ENCODE measurements at regions not wholly inside any gene's neighbourhood (a gene's known extent, or its start where the extent isn't known, plus 50 kb on each side); places are given as distances from the start of the nearest gene placed in this dataset.
A peak's percentile ranks its signal among the peaks of the same experiment; 100 is the strongest.

- Histone ChIP-seq H3K27me3 (no peaks in the 10 kb centered on the region), H3K4me1 (peaks cover 0 to 8% (median 3%) of the 10 kb centered on the region in 4 donors), H3K4me3 (no peak overlapping the region), H3K27ac (no peak overlapping the region), H3K9me3 (no peaks in the 10 kb centered on the region), H3K36me3 (no peaks in the 10 kb centered on the region)
- DNase-seq: no peak
- whole genome bisulfite sequencing, 2 donors: 86 to 97% methylated on average over 1 of the region's 1 CpG
- no peak for TF ChIP-seq CTCF (IDR thresholded peaks at IDR 0.05)
- TF ChIP-seq POLR2AphosphoS5 (IDR thresholded peaks at IDR 0.05): no peak
- TF ChIP-seq EP300 (IDR thresholded peaks at IDR 0.05): no peak
- no peak for TF ChIP-seq POLR2A (IDR thresholded peaks at IDR 0.05)
- intact Hi-C loops (cut with DNase I): no loop called here
Measured at GRCh38 chr6:4327841-4328240, 192.5 kb upstream of the ECI2 start.

GRCh38 chr6:4324746-4325145 is 189.4 kb upstream of the ECI2 start:
- H3K27me3 ChIP-seq: no peaks in the 10 kb centered on the region
- TF ChIP-seq POLR2AphosphoS5 (IDR thresholded peaks at IDR 0.05): no peak
- H3K4me1 ChIP-seq: peaks cover 0 to 33% (median 27%) of the 10 kb centered on the region in 4 donors
- H3K4me3 ChIP-seq: no peak overlapping the region
- no peaks in the 10 kb centered on the region for H3K9me3 ChIP-seq
- intact Hi-C loops (cut with DNase I): no loop called here
- no peak for DNase-seq
- no peak overlapping the region for H3K27ac ChIP-seq
- no peaks in the 10 kb centered on the region for H3K36me3 ChIP-seq

GRCh38 chr6:4323322-4323721 is 187.9 kb upstream of the ECI2 start:
- no peak overlapping the region for H3K4me3 ChIP-seq
- WGBS, 2 donors: 80 to 81% methylated on average over 2 of the region's 2 CpGs
- no peak for DNase-seq
- peaks cover 0 to 35% (median 27%) of the 10 kb centered on the region in 4 donors for H3K4me1 ChIP-seq
- no peaks in the 10 kb centered on the region for H3K9me3 ChIP-seq
- no peaks in the 10 kb centered on the region for H3K36me3 ChIP-seq
- H3K27ac ChIP-seq: no peak overlapping the region
- intact Hi-C loops (cut with DNase I): no loop called here
- TF ChIP-seq EP300 (IDR thresholded peaks at IDR 0.05): no peak
- no peak for TF ChIP-seq POLR2A (IDR thresholded peaks at IDR 0.05)
- TF ChIP-seq POLR2AphosphoS5 (IDR thresholded peaks at IDR 0.05): no peak
- TF ChIP-seq CTCF (IDR thresholded peaks at IDR 0.05): no peak
- no peaks in the 10 kb centered on the region for H3K27me3 ChIP-seq

- DNase-seq: no peak
- no peaks in the 10 kb centered on the region for H3K27me3 ChIP-seq
- WGBS, 2 donors: 24 to 55% methylated on average over 1 of the region's 1 CpG
- no peaks in the 10 kb centered on the region for H3K9me3 ChIP-seq
- no peak overlapping the region for H3K4me3 ChIP-seq
- H3K4me1 ChIP-seq: peaks cover 0 to 35% (median 27%) of the 10 kb centered on the region in 4 donors
- peak overlapping the region in 2 of 4 donors; percentile 28 to 37 for H3K27ac ChIP-seq
- intact Hi-C loops (cut with DNase I): no loop called here
- TF ChIP-seq POLR2A (IDR thresholded peaks at IDR 0.05) (no peak), POLR2AphosphoS5 (IDR thresholded peaks at IDR 0.05) (peak in 3 of 4 donors; percentile 36 to 41 (median 36)), CTCF (IDR thresholded peaks at IDR 0.05) (no peak), EP300 (IDR thresholded peaks at IDR 0.05) (no peak)
- H3K36me3 ChIP-seq: no peaks in the 10 kb centered on the region
Measured at GRCh38 chr6:4322846-4323309, 187.5 kb upstream of the ECI2 start.

GRCh38 chr6:4322134-4322845 is 186.9 kb upstream of the ECI2 start:
- DNase-seq: no peak
- no peaks in the 10 kb centered on the region for H3K27me3 ChIP-seq
- no peak overlapping the region for H3K4me3 ChIP-seq
- H3K4me1 ChIP-seq: peaks cover 0 to 35% (median 27%) of the 10 kb centered on the region in 4 donors
- WGBS, 2 donors: 70 to 83% methylated on average over 6 of the region's 6 CpGs
- intact Hi-C loops (cut with DNase I): no loop called here
- no peaks in the 10 kb centered on the region for H3K36me3 ChIP-seq
- peak overlapping the region in 2 of 4 donors; percentile 28 to 37 for H3K27ac ChIP-seq
- TF ChIP-seq CTCF (IDR thresholded peaks at IDR 0.05) (no peak), POLR2AphosphoS5 (IDR thresholded peaks at IDR 0.05) (no peak), POLR2A (IDR thresholded peaks at IDR 0.05) (no peak), EP300 (IDR thresholded peaks at IDR 0.05) (no peak)
- H3K9me3 ChIP-seq: no peaks in the 10 kb centered on the region

All from sigmoid colon (tissue), 6 donors.